Hypothalamus (tissue), 51 donors: ENCODE measurements at regions not wholly inside any gene's neighbourhood (a gene's known extent, or its start where the extent isn't known, plus 50 kb on each side); places are given as distances from the start of the nearest gene placed in this dataset.
"Not testable (repeated sequence)": the region's sequence is repeated elsewhere in the genome, so short reads cannot be mapped to it uniquely, and the experiment has no call there.

Experiments used
- DNase-seq, 51 donors: peaks; one replicate each; lab custom pipeline; 2025; lab: John Stamatoyannopoulos, UW

DNA sequence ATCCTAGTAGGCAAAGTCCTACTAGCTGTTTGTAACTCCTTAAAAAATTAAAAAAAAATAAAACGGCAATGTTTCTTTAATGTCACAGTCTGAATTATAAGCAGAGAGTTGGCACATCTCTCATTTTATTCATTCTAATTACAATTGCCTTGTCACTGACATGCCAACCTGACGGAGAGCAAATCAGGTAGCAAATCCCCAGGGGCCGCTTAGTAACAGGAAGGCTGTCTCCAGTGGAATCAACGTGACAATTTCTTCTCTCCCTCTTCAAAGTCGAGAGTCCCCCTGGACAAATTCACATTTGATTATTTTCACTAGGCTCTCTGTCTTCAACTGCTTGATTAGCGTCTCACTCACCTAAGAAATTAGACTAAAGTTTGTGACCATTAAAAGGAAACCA, 1598.9 kb upstream of the PIK3C3 start:
- DNase-seq = no peak

DNA sequence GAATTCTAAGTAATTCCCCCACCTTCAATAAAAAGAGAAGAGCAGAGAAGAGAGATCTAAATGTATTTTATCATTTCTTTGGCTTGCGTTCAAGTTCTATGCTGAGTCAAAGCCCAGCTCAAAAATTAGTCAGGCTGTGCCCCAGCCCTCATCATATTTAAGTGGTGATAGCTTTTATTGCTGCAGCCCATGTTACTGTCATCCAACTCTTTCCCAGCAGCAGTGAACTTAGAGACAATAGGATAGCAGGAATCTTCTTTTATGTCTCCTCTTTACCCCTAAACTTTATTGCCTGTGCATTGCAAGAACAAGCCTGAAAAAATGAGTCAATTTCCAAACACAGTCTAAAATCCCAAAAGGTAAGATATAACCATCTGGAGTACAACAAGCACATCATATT, 1599.3 kb upstream of the PIK3C3 start:
- DNase-seq = no peak

DNA sequence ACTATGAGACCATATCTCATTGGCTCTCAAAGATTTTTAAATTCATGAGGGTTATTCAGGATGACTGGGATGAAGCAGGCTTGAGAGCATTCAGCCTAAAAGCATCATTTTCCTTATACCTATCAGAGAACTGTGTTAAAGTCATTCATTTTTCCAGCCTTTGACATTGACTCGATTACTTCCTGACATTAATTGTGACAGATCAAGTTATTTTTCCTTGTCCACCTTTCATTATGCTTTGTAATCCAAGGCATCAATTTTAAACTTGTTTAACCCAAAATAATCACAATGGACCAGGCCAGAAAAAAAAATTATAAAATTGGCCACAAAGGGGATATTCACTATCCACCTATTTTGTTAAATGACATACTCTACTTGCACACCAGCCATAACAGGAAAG, 1606.8 kb upstream of the PIK3C3 start:
- no peak for DNase-seq

DNA sequence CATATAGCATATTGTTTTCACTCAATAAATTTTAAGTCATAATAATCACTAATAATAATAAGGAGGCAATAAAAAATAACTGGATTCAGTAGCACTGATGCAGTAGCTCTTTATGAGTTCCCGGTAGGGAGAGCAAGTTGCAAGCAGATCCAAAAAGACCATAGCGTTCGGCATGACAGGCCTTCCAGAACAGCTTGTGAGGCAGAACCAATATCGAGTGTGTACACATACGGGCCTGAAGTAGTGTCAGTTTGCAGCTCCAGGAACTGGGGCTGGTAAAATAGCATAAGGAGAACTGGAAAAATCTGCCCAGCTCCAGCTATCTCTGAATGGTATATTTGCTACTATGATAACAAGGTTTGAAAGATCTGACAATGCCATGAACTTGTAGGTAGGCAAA, 1607.8 kb upstream of the PIK3C3 start:
- no peak for DNase-seq

DNA sequence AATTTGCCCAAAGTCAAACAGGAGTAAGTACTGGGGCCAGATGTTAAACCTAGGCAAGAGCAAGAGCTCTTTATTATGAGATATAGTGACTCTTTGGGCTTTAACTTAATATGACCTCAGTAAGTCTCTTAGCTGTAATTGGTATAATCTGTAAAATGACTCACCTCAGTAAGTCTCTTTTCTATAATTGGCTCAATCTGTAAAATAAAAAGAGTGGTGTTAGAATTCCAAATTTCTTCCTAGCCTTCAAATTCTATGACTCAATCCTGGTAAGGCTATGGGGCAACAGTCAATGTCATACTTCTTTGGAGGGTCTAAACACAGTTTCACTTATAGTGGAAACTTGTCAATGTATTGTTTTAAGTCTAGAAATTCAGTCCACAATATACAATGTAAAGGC, 1608.9 kb upstream of the PIK3C3 start:
- DNase-seq = no peak

DNA sequence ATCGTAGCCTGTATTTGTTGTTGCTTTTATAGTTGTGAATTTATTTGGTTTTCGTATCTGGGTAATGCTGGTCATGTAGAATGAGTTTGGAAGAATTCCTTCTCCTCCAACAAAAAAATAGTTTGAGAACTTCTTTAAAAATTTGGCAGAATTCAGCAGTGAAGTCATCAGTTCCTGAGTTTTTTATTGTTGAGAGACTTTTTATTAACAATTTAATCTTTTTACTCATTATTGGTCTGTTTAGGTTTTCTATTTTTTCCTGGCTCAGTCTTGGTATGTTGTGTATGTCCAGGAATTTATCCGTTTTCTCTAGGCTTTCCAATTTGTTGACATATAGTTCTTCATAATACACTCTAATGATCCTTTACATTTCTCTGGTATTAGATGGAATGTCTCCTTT, 1613.3 kb upstream of the PIK3C3 start:
- DNase-seq = no peak

DNA sequence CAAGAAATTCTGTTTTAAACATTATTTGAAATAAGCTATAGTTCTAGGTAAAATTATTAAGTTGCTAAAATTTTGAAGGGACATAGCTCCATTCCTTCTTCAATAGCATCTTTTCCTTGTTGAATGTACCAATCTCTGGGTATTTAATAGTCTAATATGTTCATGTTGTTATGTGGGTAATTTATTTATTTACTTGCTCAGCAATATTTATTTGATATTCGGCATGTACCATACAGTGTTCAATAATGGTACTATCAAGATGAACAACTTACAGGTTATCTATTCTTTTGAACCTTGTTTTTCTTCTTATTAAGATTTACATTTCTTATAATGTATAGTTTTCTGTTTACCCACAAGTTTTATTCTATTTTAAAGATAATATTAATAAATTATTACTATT, 1616.8 kb upstream of the PIK3C3 start:
- no peak for DNase-seq

DNA sequence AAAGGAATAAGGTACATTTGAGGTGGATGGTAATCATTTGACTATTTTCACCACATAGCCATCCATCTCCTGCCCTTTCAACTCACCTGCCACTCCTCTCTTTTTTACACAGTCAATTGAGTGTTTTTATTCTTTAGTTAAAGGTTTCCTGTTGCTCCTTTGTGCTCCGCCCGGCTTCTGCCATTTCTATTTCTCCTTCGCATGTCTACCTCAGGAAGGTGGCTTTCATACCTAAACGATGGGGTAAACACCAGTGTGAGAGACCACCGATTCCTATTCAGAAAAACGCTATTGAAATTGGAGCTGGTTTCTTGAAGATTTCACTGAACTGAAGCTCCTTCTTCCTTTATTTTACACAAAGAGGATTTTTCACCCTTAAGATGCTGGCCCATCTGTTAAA, 1628.0 kb upstream of the PIK3C3 start:
- DNase-seq = no peak

DNA sequence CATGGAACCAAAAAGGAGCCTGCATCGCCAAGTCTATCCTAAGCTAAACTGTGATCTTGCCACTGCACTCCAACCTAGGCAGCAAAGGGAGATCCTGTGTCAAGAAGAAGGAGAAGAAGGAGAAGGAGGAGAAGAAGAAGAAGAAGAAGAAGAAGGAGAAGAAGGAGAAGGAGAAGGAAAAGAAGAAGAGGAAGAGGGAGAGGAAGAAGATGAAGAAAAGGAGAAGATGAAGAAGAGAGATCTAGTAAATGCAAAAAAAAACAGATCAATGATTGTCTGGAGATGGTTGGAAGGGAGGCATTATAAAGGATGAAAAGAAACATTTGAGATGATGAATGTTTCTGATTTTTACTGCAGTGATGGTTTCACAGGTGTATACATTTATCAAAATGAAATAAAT, 1629.0 kb upstream of the PIK3C3 start:
- DNase-seq = no peak

DNA sequence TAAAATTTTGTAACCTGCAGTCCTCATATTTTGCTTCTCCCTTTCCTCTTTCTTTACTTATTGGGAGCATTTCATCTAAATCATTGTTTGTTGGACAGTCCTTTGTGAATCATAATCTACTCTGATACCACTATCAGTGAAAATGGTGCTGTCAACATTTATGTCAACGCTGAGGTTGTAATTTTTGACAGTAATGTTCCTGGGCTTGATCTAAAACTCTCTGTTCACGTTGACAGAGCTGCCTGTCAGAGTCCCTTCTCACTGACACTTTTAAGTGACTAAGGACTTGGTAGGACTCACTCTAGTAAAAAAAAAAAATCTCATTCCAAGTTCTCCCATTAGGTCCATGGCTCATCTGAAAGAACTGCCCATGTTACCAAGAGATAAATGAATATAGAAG, 1640.8 kb upstream of the PIK3C3 start:
- no peak for DNase-seq

DNA sequence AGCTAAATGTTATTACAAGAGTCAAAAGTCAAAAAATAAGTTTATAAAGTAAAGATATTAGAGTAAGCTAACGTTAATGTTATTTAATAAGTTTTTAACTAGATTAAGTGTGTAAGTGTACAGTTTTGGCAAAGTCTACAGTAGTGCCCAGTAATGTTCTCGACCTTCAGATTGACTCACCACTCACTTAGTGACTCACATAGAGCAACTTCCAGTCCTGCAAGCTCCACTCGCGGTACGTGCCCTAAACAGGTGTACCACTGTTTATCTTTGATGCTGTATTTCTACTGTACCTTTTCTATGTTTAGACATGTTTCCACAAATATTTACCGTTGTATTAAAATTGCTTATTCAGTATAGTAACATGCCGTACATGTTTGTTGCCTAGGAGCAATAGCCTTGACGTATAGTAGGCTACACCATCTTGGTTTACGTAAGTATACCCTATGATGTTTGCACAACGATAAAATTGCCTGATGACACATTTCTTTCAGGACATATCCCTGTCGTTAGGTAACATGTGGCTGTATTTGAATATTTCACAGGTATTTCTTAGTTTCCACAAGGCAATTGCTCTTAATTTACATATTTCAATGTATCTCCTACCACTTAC, 1641.9 kb upstream of the PIK3C3 start:
- DNase-seq = no peak

DNA sequence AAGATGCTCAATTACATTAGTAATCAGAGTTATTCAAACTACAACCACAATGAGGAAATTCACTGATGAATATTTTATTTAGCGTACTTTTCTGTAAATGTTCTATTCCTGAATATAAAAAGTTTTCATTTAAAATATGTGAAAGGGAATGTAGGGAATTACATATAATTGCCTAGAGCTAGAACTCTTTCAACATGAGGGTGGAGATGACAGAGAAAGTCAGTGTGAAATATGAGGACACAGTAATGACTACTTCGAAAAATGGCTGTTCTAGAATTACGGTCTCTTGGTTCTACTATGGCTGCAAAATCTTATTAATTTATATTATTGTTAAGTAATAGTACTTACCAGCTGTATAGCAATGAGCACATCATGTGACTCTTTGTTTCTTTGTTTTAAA, 1647.4 kb upstream of the PIK3C3 start:
- no peak for DNase-seq

DNA sequence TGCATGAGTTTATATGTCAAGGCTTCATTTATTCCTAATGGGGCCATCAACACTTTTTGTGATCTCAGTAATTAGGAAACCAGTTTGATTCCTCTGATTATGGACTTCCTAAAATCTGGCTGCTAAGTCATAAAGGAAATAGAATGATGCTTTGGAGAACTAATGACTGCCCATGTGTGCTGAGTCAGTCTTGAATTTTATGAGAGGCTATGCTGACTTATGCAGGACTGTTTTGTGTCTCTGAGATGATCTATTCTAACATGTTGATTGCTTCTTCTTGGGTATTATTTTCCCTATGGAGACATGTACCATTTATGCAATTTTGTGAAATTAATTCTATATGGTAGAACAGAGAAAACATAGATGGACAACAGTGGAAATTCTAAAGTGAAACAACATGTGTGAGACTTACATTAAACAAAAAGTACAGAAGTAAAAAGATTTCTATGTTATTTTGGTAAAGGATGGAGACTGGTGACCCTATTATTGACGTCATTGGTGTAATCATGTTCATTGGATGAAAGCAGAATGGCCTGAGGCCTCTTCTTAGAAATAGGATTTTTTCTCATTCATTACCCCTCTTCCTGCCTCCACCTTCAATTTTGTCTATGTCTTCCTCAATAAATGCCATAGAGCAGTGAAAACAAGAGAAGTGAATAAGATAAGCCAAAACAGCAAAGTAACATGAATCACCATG, 1658.2 kb upstream of the PIK3C3 start:
- DNase-seq = no peak

DNA sequence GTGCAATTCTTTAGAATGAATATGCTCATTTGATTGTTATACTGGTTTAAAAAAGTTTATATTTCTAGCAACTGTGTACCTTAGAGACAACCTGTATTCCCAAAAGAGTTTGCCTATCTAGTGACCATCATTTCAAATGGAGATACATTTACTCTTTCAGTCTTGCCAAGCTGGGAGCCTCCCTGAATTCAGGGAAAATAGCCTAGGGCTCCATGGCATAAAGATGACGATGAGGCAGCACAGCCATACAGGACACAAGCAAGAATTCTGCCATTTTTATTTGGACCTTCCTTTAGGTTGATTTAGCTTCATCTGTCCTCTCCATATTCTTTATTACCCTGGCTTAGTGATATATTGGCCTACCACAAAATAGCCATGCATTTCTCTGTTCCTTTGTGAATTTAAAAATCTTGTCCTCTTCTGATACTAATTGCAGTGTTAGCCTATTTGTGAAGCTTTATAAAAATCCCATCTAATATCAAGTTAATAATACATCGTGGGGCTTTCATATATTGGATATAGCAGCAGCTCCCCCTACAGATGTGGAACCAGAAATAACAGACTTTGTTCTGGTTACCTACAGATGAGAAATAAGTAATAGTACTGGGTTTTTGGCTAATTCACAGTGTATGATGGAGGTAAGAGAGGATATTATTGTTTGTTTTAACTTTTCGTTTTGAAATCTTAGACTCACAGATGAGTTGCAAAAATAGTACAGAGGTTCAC, 1661.9 kb upstream of the PIK3C3 start:
- DNase-seq = no peak

DNA sequence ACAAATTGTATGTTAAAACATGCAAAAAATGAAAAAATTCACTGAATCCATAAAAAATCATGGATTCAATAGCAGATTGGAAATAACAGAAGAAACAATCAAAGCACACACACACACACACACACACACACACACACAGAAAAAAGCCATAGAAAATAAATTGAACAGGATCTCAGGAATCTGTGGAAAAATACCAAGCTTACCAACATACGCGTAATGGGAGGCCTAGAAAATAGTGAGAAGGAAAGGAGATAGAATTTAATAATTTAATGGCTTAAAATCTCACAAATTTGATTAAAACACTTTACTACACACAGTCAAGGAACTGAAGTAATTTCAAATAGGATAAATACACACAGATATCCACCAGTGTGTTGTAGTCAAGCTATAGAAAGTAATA, 1671.5 kb upstream of the PIK3C3 start:
- DNase-seq = no peak

DNA sequence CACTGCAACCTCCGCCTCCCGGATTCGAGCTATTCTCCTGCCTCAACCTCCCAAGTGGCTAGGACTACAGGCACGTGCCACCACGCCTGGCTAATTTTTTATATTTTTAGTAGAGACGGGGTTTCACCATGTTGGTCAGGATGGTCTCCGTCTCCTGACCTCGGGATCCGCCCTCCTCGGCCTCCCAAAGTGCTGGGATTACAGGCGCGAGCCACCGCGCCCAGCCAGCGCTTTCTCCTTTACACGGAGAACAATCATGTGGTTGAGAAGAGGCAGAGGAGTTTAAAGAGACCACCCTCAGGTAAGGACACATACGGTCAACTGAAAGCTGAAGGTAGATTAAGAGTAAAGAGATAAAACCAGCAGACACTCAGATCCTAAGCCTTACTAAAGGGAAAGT, 1673.7 kb upstream of the PIK3C3 start:
- not testable (repeated sequence) for DNase-seq

DNA sequence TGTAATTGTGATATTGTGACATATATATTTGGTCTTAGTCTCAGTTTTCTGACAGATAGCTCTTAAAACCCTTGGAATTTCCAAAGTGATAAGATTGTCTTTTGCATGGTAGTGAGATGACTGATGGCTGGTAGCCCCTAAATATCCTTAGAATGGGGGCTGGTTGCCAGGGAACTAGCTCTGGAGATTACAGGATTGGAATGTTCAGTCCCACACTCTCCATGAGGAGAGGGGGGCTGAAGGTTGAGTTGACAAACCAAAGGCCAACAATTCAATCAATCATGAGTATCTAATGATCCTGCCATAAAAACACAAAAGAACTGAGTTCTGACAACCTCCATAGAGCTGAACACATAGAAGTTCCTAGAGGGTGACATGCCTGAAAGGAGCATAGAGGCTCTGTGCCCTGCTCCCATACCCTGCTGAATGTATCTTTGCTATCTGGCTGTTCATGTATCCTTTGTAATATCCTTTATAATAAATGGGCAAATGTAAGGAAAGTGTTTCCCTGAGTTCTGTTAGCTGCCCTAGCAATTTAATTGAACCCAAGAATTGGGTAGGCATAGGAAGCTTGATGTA, 1680.3 kb upstream of the PIK3C3 start:
- no peak for DNase-seq

DNA sequence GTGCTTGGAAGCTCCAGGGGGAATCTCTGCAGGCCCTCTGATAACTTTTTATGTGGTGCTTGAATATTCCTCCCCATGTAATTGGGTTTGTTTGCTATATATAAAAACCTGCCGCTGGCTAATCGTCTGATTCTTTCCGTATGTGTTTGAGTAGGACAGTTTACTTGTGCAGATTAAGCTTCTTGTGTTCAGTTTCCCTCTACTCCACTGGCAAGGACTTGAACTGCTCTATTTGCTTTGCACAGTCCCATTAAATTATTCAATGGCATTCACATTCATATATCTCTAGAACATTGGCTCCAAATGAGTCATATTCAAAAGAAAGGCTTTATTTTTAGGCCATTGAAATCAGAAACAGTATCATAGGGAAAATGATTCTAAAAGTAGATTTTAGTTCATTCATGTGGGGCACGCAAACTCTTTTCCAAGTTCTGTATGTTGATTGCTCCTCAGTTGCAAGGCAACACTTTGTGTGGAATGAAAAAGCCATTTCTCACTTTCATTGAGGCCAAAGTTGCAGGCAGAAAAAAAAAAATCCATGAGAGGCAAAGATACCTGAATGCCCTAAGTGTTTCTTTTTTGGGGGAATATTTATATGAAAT, 1682.3 kb upstream of the PIK3C3 start:
- DNase-seq = no peak

DNA sequence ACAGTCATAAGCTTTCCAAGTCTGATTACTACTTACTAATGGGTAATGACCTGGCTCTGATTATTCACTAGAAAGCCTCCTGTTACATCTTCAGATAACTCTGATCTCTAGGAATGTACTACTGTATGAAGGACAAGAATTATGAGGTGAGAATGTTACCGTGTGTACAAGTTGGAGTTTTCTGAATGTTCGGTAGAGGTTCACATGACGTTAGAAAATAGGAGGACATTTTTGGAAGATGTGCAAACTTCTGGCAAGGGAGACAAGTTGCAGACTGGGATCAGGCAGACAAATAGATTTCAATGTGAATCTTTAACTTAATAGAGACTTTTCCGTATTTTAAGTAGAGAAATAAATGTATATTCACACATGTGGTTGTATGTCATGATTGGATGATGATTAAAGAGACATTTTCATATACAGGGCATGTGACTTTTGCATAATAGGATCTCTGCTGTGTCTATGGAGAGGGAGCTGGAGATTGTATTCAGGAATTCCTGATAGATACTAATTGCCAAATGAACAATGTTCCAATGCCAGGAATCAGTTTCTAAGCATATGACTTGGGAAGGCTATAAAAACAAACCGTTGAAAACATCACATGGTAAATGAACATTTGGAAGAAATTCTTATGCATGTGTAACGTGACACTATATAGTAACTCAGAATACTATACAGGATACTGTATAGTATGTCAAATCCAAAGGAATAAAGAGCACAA, 1695.8 kb upstream of the PIK3C3 start:
- no peak for DNase-seq

DNA sequence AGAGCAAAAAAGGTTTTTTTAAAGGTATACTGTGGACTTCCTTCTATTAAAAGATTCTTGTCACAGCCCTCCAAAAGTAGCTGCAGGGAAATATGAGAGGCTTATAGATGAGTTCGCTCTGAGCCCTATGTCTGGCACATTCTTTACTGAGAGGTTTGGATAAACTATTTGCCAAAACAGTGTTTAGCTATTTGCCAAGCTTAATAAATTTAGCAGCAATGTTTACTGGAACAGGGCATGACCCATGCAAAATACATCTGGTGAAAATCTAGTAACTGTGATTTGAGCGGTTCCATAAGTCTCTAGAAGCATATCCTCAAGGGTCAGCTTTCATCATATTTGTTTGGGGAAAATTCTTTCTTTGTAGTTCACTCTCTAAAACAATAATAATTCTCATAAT, 1696.7 kb upstream of the PIK3C3 start:
- DNase-seq = no peak

DNA sequence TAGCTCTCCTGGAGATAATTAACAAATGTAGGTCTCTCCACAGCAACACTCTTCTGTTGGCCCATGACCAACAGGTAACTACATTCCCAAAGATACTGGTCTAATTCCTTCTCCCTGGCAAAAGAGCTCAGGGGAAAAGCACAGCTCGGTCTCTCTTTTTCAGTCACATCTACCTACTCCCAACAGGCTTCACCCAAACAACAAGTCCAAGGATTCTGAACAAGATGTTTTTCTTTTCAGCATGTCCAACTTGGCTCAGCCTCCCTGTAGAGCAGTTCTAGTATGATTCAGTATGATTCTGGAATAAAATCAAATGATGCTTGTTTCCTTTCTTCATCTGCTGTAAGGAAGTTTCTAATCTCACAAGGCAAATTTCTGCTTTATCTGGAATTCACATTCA, 1704.8 kb upstream of the PIK3C3 start:
- peak in 1 of 51 donors; percentile 1 for DNase-seq
